ENCODE measurements at regions not wholly inside any gene's neighbourhood (a gene's known extent, or its start where the extent isn't known, plus 50 kb on each side); places are given as distances from the start of the nearest gene placed in this dataset.

DNA sequence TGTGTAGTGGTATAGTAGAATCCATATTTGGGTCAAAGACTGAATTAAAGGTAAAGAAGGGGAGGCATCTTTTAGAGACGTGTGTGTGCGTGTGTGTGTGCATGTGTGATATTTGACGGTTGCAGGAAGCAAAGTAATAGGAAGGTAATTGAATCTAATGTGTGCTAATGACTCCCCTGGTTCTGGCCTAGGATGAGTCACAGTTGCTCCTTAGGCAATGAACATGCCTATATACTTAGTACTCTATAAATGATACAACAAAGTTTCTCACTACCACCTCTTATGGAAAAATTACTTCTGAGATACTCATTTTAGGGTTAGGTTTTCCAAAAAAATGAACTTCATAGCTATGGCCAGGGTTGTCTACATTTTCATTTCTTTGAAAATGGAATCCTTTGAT is 409.6 kb downstream of the GUCY1A2 start:
- no peak for TF ChIP-seq CTCF (IDR thresholded peaks at IDR 0.05; ENCODE audit: insufficient read depth, missing control alignments)
- FAIRE-seq (no peak), DNase-seq (ENCODE audit: insufficient read length, low spot score) (no peak)

DNA sequence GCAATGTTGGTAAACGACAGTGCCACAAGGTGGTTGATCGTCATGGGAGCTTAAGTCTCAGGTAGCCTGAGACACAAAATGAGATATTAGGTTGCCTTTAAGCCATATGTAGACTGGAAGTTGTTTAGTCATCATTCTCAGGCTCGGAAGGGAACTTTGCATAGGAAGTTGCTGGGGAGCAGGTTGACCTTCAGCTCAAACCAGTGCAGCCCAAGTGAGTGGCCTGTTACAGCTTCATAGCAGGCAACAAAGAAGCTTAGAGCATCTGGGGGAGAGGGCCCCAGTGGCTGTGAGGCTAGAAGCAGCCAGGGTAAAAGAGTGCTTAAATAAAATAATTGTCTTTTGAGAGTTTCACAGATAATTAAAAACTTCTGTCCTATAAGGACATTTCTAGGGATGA is 404.0 kb downstream of the GUCY1A2 start:
- FAIRE-seq: no peak
- TF ChIP-seq CTCF (IDR thresholded peaks at IDR 0.05; ENCODE audit: insufficient read depth, missing control alignments): no peak

DNA sequence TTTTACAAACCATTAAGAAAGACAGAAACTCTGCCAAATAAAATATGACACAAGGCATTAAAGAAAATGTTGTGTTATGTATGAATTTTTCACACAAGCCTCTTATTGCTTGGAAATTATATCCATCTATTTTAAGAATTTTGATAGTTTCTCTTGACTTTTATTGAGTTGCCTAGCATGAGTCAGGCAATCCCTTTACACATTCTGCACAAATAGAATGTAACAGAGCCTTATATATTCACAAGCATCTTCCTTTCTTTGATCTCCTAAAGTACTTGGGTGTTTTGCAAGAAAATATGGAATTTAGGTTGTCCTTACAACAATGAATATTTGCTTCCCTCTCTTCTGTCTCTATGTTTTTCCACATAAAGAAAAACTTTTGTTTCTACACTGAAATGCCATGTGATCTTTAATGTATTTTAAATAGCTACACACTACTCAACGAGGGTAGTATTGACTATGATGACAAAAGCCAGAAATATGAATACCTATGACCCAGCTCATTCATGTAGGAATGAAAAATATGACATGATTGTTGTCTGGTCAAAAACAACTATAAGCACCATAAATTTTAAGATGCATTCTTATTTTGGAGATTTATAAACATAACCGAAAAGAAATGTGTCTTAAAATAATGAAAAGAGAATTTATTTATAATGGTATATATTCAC is 398.8 kb downstream of the GUCY1A2 start:
- DNase-seq (ENCODE audit: insufficient read length, low spot score): no peak
- no peak for TF ChIP-seq CTCF (IDR thresholded peaks at IDR 0.05; ENCODE audit: insufficient read depth, missing control alignments)
- no peak for FAIRE-seq

More for the DNA sequence above, 404.0 kb downstream of the GUCY1A2 start:
- DNase-seq (ENCODE audit: insufficient read length, low spot score): no peak

GRCh38 chr11:106621484-106621883 is 396.8 kb downstream of the GUCY1A2 start:
- no peak for TF ChIP-seq CTCF (IDR thresholded peaks at IDR 0.05; ENCODE audit: insufficient read depth, missing control alignments)
- no peak for FAIRE-seq
- no peak for DNase-seq (ENCODE audit: insufficient read length, low spot score)
